ENCODE measurements at regions not wholly inside any gene's neighbourhood (a gene's known extent, or its start where the extent isn't known, plus 50 kb on each side); places are given as distances from the start of the nearest gene placed in this dataset.

DNA sequence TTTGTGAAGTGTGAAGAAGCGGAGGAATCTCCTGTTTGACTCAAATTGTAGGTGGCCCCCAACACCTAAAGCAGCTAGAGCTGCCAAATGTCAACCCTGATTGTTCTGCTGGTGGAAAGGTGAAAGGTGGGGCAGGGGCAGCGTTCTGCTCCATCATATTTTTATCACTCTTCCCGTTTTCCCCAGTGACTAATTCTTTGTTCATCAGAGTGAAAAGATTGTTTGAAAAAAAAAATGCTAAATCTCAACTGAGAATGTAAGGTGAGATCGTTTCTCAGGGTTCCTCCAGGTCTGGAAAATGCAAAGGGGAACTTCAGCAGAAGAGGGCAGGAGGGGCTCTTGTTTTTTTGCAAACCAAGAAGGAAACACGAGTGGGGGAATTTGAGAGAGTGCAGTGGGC, 137.7 kb downstream of the MN1 start:
- Histone ChIP-seq H3K27me3 (no peaks in the 10 kb centered on the region), H3K27ac (no peak overlapping the region), H3K9me3 (ENCODE audit: low read depth) (no peaks in the 10 kb centered on the region), H3K4me1 (ENCODE audit: low read depth) (peaks cover 5% of the 10 kb centered on the region), H3K36me3 (no peaks in the 10 kb centered on the region), H3K4me3 (no peak overlapping the region)
- TF ChIP-seq, protein P1, sequence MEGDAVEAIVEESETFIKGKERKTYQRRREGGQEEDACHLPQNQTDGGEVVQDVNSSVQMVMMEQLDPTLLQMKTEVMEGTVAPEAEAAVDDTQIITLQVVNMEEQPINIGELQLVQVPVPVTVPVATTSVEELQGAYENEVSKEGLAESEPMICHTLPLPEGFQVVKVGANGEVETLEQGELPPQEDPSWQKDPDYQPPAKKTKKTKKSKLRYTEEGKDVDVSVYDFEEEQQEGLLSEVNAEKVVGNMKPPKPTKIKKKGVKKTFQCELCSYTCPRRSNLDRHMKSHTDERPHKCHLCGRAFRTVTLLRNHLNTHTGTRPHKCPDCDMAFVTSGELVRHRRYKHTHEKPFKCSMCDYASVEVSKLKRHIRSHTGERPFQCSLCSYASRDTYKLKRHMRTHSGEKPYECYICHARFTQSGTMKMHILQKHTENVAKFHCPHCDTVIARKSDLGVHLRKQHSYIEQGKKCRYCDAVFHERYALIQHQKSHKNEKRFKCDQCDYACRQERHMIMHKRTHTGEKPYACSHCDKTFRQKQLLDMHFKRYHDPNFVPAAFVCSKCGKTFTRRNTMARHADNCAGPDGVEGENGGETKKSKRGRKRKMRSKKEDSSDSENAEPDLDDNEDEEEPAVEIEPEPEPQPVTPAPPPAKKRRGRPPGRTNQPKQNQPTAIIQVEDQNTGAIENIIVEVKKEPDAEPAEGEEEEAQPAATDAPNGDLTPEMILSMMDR (IDR thresholded peaks at IDR 0.05; ENCODE audit: low read depth, low read length), result no peak
- DNase-seq (ENCODE audit: low read depth in 1 of 2, low spot score in 1 of 2), result no peak

GRCh38 chr22:27666272-27666997, 135.1 kb downstream of the MN1 start:
- DNase-seq (ENCODE audit: low read depth in 1 of 2, low spot score in 1 of 2), result no peak
- TF ChIP-seq, protein P1 (IDR thresholded peaks at IDR 0.05; ENCODE audit: low read depth, low read length), result no peak
- no peak overlapping the region for H3K27ac ChIP-seq
- no peaks in the 10 kb centered on the region for H3K9me3 ChIP-seq (ENCODE audit: low read depth)
- H3K4me3 ChIP-seq, result no peak overlapping the region
- peaks cover 23% of the 10 kb centered on the region for H3K4me1 ChIP-seq (ENCODE audit: low read depth)
- no peaks in the 10 kb centered on the region for H3K36me3 ChIP-seq
- H3K27me3 ChIP-seq, result no peaks in the 10 kb centered on the region

DNA sequence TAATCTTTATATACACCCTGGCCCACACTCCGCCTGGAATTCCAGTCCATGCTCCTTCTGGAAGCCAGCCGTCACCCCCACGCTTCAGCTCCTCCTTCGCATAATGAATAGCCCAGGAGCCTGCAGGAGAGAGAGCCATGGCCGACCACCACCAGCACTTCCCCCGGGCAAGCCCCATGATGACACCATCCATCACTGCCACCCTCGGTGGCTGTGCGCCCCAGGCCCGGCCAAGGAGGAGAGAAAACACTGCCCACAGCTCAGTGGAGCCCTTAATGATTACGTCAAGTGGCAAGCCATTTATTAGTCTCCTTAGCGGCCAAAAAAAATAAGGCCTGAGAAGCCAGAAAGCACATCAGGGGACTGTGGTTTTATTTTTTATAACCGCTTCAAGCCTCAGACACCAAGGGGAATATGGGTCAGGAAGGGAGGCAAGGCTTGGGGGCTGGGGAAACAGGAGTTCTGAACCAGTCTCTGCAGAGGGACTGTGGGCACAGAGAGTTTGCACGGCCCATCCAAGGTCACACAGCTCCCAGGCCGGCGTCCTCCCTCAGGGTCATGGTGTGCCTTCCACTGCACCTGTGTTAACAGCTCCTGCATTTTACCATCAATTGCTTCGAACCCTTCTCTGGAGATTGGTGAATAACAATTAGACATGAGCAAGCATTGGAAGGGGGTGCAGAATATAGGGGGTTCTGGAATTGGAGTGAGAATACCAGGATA, 134.3 kb downstream of the MN1 start:
- no peak overlapping the region for H3K4me3 ChIP-seq
- H3K9me3 ChIP-seq (ENCODE audit: low read depth), result no peaks in the 10 kb centered on the region
- no peaks in the 10 kb centered on the region for H3K27me3 ChIP-seq
- peak overlapping the region; percentile 75 for H3K27ac ChIP-seq
- peaks cover 25% of the 10 kb centered on the region for H3K4me1 ChIP-seq (ENCODE audit: low read depth)
- no peaks in the 10 kb centered on the region for H3K36me3 ChIP-seq
- DNase-seq (ENCODE audit: low read depth in 1 of 2, low spot score in 1 of 2), result peak; percentile 42 to 74
- TF ChIP-seq, protein P1 (IDR thresholded peaks at IDR 0.05; ENCODE audit: low read depth, low read length), result no peak

DNA sequence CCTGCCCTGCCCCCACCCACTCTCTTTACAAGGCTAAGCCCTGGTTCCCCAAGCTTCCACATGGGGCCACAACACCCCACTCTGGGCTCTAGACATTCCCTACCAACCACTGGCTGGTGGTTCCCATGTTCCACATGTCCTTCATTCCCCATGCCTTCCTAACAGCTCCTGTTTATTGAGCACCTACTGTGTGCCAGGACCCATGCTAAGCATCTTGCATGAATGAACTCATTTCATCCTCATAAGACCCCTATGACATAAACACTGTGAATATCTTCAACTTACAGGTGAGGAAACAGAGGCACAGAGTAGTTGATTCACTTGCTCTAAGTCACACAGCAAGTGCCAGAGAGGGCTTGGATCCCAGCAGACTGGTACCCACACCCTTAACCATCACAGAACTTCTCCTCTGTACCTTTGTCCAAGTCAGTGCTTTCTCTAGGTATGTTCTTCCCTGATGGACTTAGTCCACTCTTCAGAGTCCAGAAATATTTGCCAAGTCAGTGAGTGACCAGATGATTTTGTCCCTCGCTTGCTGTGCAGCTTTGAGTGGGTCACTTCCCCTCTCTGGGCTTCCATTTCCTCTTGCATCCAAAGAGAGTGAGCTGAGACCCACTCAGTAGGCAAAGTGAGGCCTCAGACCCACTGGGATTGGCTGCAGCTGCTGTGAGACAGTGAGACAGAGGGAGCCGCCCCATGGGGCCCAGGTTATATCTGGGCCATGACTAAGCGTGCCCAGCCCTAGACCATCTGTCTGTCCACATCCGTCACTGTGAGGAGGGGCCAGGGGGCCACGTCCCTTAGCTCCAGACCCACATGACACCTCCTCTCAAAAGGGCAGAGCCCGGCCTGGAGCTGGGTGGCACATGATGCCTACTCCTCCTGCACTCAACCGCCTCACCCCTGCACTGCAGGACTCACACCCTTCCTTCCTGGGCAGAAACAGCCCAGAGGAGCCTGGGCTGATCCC, 132.4 kb downstream of the MN1 start:
- Histone ChIP-seq H3K9me3 (ENCODE audit: low read depth) (no peaks in the 10 kb centered on the region), H3K4me3 (no peak overlapping the region), H3K36me3 (no peaks in the 10 kb centered on the region), H3K27me3 (no peaks in the 10 kb centered on the region), H3K4me1 (ENCODE audit: low read depth) (peaks cover 31% of the 10 kb centered on the region), H3K27ac (peak overlapping the region; percentile 99)
- peak; percentile 61 to 65 for DNase-seq (ENCODE audit: low read depth in 1 of 2, low spot score in 1 of 2)
- TF ChIP-seq, protein P1 (IDR thresholded peaks at IDR 0.05; ENCODE audit: low read depth, low read length), result no peak

Data from cardiac muscle cell (in vitro differentiated cells and primary cell).